ENCODE measurements at regions not wholly inside any gene's neighbourhood (a gene's known extent, or its start where the extent isn't known, plus 50 kb on each side); places are given as distances from the start of the nearest gene placed in this dataset.

DNA sequence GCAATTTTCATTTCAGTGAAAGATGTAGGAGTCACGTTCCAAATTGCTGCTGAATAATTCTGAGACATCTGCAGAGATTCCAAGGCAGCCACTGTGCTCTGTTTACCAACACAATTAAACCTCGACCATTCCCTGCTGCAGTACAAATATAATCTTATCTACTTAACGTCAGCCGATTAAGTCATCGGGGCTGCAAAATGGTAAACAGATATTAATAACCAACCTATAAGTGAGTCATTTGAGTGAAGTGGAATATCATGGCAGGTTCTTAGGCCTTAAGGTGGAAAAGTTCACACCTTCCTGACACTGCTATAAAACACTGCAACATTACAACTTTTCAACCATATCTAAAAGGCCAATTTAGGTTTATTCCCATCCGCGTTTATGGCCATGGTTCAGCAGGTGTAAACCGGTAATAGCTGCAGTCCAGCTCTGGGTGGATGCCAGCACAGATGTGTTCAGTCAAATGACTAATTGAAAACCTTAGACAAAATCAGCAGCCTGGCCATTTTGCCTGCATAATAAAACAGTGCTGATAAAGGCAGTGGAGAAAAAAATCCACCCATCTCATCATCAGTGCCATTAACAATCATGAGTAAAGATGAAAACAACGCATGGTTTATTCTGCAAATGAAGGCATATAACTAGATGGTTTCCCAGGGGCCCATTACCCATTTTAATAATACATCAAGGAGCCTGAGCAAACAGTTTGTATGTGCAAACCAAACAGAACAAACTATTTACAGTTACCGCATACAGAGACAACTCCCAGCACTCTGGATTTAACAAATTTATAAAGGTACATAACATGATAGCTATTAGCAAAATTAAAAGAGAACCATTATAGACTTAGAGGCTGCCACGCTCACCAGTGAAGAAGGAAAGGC, 202.9 kb upstream of the IRX3 start (continued):
- TF ChIP-seq, protein P1, sequence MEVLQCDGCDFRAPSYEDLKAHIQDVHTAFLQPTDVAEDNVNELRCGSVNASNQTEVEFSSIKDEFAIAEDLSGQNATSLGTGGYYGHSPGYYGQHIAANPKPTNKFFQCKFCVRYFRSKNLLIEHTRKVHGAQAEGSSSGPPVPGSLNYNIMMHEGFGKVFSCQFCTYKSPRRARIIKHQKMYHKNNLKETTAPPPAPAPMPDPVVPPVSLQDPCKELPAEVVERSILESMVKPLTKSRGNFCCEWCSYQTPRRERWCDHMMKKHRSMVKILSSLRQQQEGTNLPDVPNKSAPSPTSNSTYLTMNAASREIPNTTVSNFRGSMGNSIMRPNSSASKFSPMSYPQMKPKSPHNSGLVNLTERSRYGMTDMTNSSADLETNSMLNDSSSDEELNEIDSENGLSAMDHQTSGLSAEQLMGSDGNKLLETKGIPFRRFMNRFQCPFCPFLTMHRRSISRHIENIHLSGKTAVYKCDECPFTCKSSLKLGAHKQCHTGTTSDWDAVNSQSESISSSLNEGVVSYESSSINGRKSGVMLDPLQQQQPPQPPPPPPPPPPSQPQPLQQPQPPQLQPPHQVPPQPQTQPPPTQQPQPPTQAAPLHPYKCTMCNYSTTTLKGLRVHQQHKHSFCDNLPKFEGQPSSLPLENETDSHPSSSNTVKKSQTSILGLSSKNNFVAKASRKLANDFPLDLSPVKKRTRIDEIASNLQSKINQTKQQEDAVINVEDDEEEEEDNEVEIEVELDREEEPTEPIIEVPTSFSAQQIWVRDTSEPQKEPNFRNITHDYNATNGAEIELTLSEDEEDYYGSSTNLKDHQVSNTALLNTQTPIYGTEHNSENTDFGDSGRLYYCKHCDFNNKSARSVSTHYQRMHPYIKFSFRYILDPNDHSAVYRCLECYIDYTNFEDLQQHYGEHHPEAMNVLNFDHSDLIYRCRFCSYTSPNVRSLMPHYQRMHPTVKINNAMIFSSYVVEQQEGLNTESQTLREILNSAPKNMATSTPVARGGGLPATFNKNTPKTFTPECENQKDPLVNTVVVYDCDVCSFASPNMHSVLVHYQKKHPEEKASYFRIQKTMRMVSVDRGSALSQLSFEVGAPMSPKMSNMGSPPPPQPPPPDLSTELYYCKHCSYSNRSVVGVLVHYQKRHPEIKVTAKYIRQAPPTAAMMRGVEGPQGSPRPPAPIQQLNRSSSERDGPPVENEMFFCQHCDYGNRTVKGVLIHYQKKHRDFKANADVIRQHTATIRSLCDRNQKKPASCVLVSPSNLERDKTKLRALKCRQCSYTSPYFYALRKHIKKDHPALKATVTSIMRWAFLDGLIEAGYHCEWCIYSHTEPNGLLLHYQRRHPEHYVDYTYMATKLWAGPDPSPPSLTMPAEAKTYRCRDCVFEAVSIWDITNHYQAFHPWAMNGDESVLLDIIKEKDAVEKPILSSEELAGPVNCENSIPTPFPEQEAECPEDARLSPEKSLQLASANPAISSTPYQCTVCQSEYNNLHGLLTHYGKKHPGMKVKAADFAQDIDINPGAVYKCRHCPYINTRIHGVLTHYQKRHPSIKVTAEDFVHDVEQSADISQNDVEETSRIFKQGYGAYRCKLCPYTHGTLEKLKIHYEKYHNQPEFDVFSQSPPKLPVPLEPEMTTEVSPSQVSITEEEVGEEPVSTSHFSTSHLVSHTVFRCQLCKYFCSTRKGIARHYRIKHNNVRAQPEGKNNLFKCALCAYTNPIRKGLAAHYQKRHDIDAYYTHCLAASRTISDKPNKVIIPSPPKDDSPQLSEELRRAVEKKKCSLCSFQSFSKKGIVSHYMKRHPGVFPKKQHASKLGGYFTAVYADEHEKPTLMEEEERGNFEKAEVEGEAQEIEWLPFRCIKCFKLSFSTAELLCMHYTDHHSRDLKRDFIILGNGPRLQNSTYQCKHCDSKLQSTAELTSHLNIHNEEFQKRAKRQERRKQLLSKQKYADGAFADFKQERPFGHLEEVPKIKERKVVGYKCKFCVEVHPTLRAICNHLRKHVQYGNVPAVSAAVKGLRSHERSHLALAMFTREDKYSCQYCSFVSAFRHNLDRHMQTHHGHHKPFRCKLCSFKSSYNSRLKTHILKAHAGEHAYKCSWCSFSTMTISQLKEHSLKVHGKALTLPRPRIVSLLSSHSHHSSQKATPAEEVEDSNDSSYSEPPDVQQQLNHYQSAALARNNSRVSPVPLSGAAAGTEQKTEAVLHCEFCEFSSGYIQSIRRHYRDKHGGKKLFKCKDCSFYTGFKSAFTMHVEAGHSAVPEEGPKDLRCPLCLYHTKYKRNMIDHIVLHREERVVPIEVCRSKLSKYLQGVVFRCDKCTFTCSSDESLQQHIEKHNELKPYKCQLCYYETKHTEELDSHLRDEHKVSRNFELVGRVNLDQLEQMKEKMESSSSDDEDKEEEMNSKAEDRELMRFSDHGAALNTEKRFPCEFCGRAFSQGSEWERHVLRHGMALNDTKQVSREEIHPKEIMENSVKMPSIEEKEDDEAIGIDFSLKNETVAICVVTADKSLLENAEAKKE (CRISPR knock-in tag; IDR thresholded peaks at IDR 0.05), result no peak
- no peak for TF ChIP-seq NANOG (IDR thresholded peaks at IDR 0.05; ENCODE audit: borderline replicate concordance)
- TF ChIP-seq, protein P2, sequence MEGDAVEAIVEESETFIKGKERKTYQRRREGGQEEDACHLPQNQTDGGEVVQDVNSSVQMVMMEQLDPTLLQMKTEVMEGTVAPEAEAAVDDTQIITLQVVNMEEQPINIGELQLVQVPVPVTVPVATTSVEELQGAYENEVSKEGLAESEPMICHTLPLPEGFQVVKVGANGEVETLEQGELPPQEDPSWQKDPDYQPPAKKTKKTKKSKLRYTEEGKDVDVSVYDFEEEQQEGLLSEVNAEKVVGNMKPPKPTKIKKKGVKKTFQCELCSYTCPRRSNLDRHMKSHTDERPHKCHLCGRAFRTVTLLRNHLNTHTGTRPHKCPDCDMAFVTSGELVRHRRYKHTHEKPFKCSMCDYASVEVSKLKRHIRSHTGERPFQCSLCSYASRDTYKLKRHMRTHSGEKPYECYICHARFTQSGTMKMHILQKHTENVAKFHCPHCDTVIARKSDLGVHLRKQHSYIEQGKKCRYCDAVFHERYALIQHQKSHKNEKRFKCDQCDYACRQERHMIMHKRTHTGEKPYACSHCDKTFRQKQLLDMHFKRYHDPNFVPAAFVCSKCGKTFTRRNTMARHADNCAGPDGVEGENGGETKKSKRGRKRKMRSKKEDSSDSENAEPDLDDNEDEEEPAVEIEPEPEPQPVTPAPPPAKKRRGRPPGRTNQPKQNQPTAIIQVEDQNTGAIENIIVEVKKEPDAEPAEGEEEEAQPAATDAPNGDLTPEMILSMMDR (conservative IDR thresholded peaks at IDR 0.05; ENCODE audit: low read depth in 2 of 2), result no peak
- no peak for TF ChIP-seq JUNB (IDR thresholded peaks at IDR 0.05; ENCODE audit: unreplicated experiment)
- TF ChIP-seq ZNF331 (CRISPR knock-in tag; IDR thresholded peaks at IDR 0.05; ENCODE audit: low read depth), result no peak
- no peak for TF ChIP-seq CREB1 (CRISPR knock-in tag; IDR thresholded peaks at IDR 0.05; ENCODE audit: low read depth)
- TF ChIP-seq, protein P3, sequence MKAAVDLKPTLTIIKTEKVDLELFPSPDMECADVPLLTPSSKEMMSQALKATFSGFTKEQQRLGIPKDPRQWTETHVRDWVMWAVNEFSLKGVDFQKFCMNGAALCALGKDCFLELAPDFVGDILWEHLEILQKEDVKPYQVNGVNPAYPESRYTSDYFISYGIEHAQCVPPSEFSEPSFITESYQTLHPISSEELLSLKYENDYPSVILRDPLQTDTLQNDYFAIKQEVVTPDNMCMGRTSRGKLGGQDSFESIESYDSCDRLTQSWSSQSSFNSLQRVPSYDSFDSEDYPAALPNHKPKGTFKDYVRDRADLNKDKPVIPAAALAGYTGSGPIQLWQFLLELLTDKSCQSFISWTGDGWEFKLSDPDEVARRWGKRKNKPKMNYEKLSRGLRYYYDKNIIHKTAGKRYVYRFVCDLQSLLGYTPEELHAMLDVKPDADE (IDR thresholded peaks at IDR 0.05), result no peak
